HEK293 (cell line): ENCODE measurements at regions not wholly inside any gene's neighbourhood (a gene's known extent, or its start where the extent isn't known, plus 50 kb on each side); places are given as distances from the start of the nearest gene placed in this dataset.

ENCODE experiments used
- CTCF ChIA-PET: fragments of 350-600 bp; formaldehyde crosslinking; extraction: SDS; loops from one replicate; lab custom pipeline; 2021; ENCODE audit warnings: antibody characterized with exemption; lab: Yijun Ruan, JAX
- POLR2A ChIA-PET: fragments of 300-600 bp; formaldehyde crosslinking; extraction: SDS; loops from one replicate; lab custom pipeline; 2020; ENCODE audit warnings: antibody characterized with exemption, inconsistent platforms; lab: Yijun Ruan, JAX
- H3K27ac ChIP-seq: fragments of 200-500 bp; sonication (Bioruptor generic); 2 replicates; pipeline ENCODE4 v1.5.1; 2014; ENCODE audit warnings: low read depth, low read length, control low read depth, inconsistent platforms; ENCODE audit errors: extremely low read depth
- H3K36me3 ChIP-seq, 2 experiments: fragments of 200-500 bp in 1 of 2; sonication (Bioruptor generic) in 1 of 2; 1 replicate in 1 of 2; 2 replicates in 1 of 2; pipeline ENCODE4 v1.5.1; 2014 to 2017; ENCODE audit warnings: inconsistent platforms in 2 of 2, low read length in 2 of 2; ENCODE audit not compliant: control insufficient read depth in 2 of 2, insufficient read depth in 1 of 2
- H3K4me1 ChIP-seq: fragments of 200-500 bp; sonication (Bioruptor generic); 2 replicates; pipeline ENCODE4 v1.5.1; 2014; ENCODE audit warnings: mild to moderate bottlenecking, low read length, inconsistent platforms; ENCODE audit not compliant: control insufficient read depth, insufficient read depth
- H3K4me3 ChIP-seq: 2 replicates; pipeline ENCODE4 v1.5.1; 2011; ENCODE audit warnings: low read depth, mild to moderate bottlenecking, control low read depth, low read length, moderate library complexity
- H3K9me3 ChIP-seq: fragments of 200-500 bp; sonication (Bioruptor generic); 2 replicates; pipeline ENCODE4 v1.5.1; 2014; ENCODE audit warnings: low read depth, low read length, inconsistent platforms; ENCODE audit not compliant: control insufficient read depth, insufficient read depth
- FEZF1 ChIP-seq: fragments of 450-650 bp; formaldehyde crosslinking; IDR thresholded peaks from 2 replicates; pipeline ENCODE4 v1.5.1; 2016; ENCODE audit warnings: missing biosample characterization, missing genetic modification characterization
- KLF7 ChIP-seq: fragments of 450-650 bp; formaldehyde crosslinking; IDR thresholded peaks from 2 replicates; pipeline ENCODE4 v1.5.1; 2016; ENCODE audit warnings: missing biosample characterization, missing genetic modification characterization, borderline replicate concordance
- MZF1 ChIP-seq: fragments of 450-650 bp; formaldehyde crosslinking; IDR thresholded peaks from 2 replicates; pipeline ENCODE4 v1.5.1; 2017; ENCODE audit warnings: missing biosample characterization, missing genetic modification characterization, borderline replicate concordance
- OSR2 ChIP-seq: fragments of 450-650 bp; formaldehyde crosslinking; IDR thresholded peaks from 2 replicates; pipeline ENCODE4 v1.5.1; 2016; ENCODE audit warnings: missing biosample characterization, missing genetic modification characterization
- ZBTB10 ChIP-seq: fragments of 450-650 bp; formaldehyde crosslinking; IDR thresholded peaks from 2 replicates; pipeline ENCODE4 v1.5.1; 2016; ENCODE audit warnings: missing biosample characterization, missing genetic modification characterization
- ZFP69B ChIP-seq: fragments of 450-650 bp; formaldehyde crosslinking; IDR thresholded peaks from 2 replicates; pipeline ENCODE4 v1.5.1; 2016; ENCODE audit warnings: missing biosample characterization, missing genetic modification characterization
- ZIC2 ChIP-seq: fragments of 450-650 bp; formaldehyde crosslinking; IDR thresholded peaks from 2 replicates; pipeline ENCODE4 v1.5.1; 2016; ENCODE audit warnings: missing biosample characterization, missing genetic modification characterization
- ZNF16 ChIP-seq: fragments of 450-650 bp; formaldehyde crosslinking; IDR thresholded peaks from 2 replicates; pipeline ENCODE4 v1.5.1; 2016; ENCODE audit warnings: low read depth, missing biosample characterization, missing genetic modification characterization
- ZNF311 ChIP-seq: fragments of 450-650 bp; formaldehyde crosslinking; IDR thresholded peaks from 2 replicates; pipeline ENCODE4 v1.5.1; 2017; ENCODE audit warnings: missing biosample characterization, missing genetic modification characterization, borderline replicate concordance
- ZNF501 ChIP-seq: fragments of 450-650 bp; formaldehyde crosslinking; IDR thresholded peaks from 2 replicates; pipeline ENCODE4 v1.5.1; 2016; ENCODE audit warnings: missing biosample characterization, missing genetic modification characterization
- ZNF596 ChIP-seq: fragments of 450-650 bp; IDR thresholded peaks from 2 replicates; pipeline ENCODE4 v1.5.0; 2018; ENCODE audit warnings: missing biosample characterization, mild to moderate bottlenecking, missing genetic modification characterization, moderate library complexity
- ZNF664 ChIP-seq: fragments of 450-650 bp; formaldehyde crosslinking; IDR thresholded peaks from 2 replicates; pipeline ENCODE4 v1.5.1; 2016; ENCODE audit warnings: missing biosample characterization, missing genetic modification characterization
- ZNF704 ChIP-seq: fragments of 450-650 bp; formaldehyde crosslinking; IDR thresholded peaks from 2 replicates; pipeline ENCODE4 v1.5.1; 2016; ENCODE audit warnings: missing biosample characterization, missing genetic modification characterization
- ZNF792 ChIP-seq: fragments of 450-650 bp; formaldehyde crosslinking; IDR thresholded peaks from 2 replicates; pipeline ENCODE4 v1.5.1; 2016; ENCODE audit warnings: missing biosample characterization, missing genetic modification characterization
- TF ChIP-seq, protein P1 (sequence below): fragments of 450-650 bp; formaldehyde crosslinking; IDR thresholded peaks from 2 replicates; pipeline ENCODE4 v1.5.1; 2016; ENCODE audit warnings: missing biosample characterization, missing genetic modification characterization
- TF ChIP-seq, protein P2 (sequence below): fragments of 450-650 bp; formaldehyde crosslinking; IDR thresholded peaks from 2 replicates; pipeline ENCODE4 v1.5.1; 2016; ENCODE audit warnings: missing biosample characterization, missing genetic modification characterization
- TF ChIP-seq, protein P3 (sequence below): fragments of 450-650 bp; formaldehyde crosslinking; IDR thresholded peaks from 2 replicates; pipeline ENCODE4 v1.5.1; 2016; ENCODE audit warnings: missing biosample characterization, missing genetic modification characterization
- TF ChIP-seq, protein P4 (sequence below): fragments of 450-650 bp; formaldehyde crosslinking; IDR thresholded peaks from 2 replicates; pipeline ENCODE4 v1.5.1; 2016; ENCODE audit warnings: missing biosample characterization, missing genetic modification characterization
- TF ChIP-seq, protein P5 (sequence below): fragments of 450-650 bp; formaldehyde crosslinking; IDR thresholded peaks from 2 replicates; pipeline ENCODE4 v1.5.1; 2016; ENCODE audit warnings: missing biosample characterization, missing genetic modification characterization

- Histone ChIP-seq H3K4me1 (no peaks in the 10 kb centered on the region), H3K9me3 (no peaks in the 10 kb centered on the region), H3K4me3 (no peak overlapping the region), H3K36me3 (no peaks in the 10 kb centered on the region), H3K27ac (no peak overlapping the region)
- POLR2A ChIA-PET, result no interaction called here
- CTCF ChIA-PET, result interaction anchor here (0.7 kb wide), 1 partner anchor 189 kb away, joined by 3 read pairs; no protein-coding TSS in a partner anchor
- TF ChIP-seq, protein P1, sequence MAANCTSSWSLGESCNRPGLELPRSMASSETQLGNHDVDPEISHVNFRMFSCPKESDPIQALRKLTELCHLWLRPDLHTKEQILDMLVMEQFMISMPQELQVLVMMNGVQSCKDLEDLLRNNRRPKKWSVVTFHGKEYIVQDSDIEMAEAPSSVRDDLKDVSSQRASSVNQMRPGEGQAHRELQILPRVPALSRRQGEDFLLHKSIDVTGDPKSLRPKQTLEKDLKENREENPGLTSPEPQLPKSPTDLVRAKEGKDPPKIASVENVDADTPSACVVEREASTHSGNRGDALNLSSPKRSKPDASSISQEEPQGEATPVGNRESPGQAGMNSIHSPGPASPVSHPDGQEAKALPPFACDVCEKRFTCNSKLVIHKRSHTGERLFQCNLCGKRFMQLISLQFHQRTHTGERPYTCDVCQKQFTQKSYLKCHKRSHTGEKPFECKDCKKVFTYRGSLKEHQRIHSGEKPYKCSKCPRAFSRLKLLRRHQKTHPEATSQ (tag by site-specific recombination), result no peak
- no peak for TF ChIP-seq MZF1
- TF ChIP-seq, protein P2, sequence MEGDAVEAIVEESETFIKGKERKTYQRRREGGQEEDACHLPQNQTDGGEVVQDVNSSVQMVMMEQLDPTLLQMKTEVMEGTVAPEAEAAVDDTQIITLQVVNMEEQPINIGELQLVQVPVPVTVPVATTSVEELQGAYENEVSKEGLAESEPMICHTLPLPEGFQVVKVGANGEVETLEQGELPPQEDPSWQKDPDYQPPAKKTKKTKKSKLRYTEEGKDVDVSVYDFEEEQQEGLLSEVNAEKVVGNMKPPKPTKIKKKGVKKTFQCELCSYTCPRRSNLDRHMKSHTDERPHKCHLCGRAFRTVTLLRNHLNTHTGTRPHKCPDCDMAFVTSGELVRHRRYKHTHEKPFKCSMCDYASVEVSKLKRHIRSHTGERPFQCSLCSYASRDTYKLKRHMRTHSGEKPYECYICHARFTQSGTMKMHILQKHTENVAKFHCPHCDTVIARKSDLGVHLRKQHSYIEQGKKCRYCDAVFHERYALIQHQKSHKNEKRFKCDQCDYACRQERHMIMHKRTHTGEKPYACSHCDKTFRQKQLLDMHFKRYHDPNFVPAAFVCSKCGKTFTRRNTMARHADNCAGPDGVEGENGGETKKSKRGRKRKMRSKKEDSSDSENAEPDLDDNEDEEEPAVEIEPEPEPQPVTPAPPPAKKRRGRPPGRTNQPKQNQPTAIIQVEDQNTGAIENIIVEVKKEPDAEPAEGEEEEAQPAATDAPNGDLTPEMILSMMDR (tag by site-specific recombination), result no peak
- no peak for TF ChIP-seq OSR2 (tag by site-specific recombination)
- no peak for TF ChIP-seq ZNF792
- TF ChIP-seq ZBTB10 (tag by site-specific recombination), result no peak
- no peak for TF ChIP-seq ZNF16 (tag by site-specific recombination)
- no peak for TF ChIP-seq KLF7 (tag by site-specific recombination)
- TF ChIP-seq FEZF1, result no peak
- no peak for TF ChIP-seq ZNF664 (tag by site-specific recombination)
- no peak for TF ChIP-seq ZNF311
Measured at GRCh38 chr10:125258676-125259075, 98.3 kb upstream of the CTBP2 start.

DNA sequence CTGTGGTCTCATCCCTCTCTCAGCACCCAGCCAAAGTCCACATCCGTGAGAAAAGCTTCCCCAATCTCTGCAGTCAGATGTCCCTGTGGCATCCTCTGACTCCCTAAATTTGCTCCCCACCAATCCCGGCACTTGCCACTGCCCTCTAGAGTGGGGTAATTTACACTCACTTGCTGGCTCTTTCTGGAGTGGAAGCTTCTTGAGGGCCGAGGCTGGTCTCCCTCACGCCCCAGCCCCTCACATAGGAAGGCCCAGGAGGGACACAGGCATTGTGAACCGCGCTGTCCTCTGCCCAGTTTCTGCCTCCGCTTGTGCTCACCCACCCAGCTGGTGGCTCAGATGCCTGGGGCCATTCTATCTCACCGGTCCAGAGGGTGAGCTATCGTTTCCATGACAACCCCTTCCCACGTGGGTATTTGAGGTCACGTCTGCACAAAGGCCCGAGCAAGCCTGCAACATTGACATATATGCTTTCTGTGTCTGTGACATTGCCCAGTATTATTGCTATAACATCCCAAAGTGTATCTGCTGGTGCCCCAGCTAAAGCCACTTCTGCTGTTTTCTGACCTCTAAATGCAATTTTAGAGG is 97.3 kb upstream of the CTBP2 start:
- TF ChIP-seq, protein P3, sequence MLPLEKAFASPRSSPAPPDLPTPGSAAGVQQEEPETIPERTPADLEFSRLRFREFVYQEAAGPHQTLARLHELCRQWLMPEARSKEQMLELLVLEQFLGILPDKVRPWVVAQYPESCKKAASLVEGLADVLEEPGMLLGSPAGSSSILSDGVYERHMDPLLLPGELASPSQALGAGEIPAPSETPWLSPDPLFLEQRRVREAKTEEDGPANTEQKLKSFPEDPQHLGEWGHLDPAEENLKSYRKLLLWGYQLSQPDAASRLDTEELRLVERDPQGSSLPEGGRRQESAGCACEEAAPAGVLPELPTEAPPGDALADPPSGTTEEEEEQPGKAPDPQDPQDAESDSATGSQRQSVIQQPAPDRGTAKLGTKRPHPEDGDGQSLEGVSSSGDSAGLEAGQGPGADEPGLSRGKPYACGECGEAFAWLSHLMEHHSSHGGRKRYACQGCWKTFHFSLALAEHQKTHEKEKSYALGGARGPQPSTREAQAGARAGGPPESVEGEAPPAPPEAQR (tag by site-specific recombination), result no peak
- TF ChIP-seq ZNF596, result no peak
- TF ChIP-seq, protein P4, sequence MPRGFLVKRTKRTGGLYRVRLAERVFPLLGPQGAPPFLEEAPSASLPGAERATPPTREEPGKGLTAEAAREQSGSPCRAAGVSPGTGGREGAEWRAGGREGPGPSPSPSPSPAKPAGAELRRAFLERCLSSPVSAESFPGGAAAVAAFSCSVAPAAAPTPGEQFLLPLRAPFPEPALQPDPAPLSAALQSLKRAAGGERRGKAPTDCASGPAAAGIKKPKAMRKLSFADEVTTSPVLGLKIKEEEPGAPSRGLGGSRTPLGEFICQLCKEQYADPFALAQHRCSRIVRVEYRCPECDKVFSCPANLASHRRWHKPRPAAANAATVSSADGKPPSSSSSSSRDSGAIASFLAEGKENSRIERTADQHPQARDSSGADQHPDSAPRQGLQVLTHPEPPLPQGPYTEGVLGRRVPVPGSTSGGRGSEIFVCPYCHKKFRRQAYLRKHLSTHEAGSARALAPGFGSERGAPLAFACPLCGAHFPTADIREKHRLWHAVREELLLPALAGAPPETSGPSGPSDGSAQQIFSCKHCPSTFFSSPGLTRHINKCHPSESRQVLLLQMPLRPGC, result no peak
- no peak for TF ChIP-seq ZFP69B
- TF ChIP-seq, protein P5, sequence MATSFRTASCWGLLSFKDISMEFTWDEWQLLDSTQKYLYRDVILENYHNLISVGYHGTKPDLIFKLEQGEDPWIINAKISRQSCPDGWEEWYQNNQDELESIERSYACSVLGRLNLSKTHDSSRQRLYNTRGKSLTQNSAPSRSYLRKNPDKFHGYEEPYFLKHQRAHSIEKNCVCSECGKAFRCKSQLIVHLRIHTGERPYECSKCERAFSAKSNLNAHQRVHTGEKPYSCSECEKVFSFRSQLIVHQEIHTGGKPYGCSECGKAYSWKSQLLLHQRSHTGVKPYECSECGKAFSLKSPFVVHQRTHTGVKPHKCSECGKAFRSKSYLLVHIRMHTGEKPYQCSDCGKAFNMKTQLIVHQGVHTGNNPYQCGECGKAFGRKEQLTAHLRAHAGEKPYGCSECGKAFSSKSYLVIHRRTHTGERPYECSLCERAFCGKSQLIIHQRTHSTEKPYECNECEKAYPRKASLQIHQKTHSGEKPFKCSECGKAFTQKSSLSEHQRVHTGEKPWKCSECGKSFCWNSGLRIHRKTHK, result no peak
- no peak for TF ChIP-seq ZNF501
- TF ChIP-seq ZNF704 (tag by site-specific recombination), result no peak
- TF ChIP-seq ZIC2 (tag by site-specific recombination), result no peak
- TF ChIP-seq, all 188 proteins: peak for 0
- CTCF ChIA-PET, result interaction anchor here (0.8 kb wide), 1 partner anchor 264 kb away, joined by 3 read pairs; no protein-coding TSS in a partner anchor
- POLR2A ChIA-PET, result no interaction called here
- Histone ChIP-seq H3K4me3 (no peak overlapping the region), H3K9me3 (no peaks in the 10 kb centered on the region), H3K27ac (no peak overlapping the region), H3K4me1 (no peaks in the 10 kb centered on the region), H3K36me3 (no peaks in the 10 kb centered on the region)
